ENCODE measurements at regions not wholly inside any gene's neighbourhood (a gene's known extent, or its start where the extent isn't known, plus 50 kb on each side); places are given as distances from the start of the nearest gene placed in this dataset.

DNA sequence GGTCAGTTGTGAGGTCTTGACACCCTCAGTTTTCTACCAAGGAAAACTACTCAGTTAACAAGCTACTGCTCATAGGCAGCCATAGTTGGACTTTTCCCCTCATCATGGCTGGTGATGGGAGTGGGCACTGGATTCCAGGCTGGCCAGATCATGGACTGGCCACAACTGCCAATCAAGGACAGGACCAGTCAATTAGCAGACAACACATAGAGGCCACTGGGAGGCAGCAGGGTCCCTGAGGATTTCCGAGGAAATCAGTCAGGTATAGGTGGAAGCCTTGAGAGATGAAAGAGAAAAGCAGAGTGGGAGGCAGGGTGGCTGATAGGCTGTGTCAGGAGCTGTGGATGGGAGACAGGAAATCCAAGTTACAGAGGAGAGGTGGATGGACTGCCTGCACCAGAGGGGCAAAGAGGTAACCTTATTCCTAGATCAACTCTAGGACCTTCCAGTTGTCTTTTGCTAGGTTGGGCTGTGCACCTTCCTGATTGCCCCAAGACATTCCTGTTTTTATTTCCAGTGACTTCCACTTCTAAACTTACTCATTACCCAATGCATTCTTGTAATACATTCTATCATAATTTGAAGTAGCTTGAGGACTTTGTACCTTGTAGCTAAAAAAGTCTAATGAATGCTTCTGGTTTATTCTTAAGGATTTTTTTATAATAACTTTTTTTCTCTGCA, 361.8 kb downstream of the KCNRG start:
- TF ChIP-seq MYC (IDR thresholded peaks at IDR 0.05; ENCODE audit: low read depth, low read length): no peak
- TF ChIP-seq, protein P1, sequence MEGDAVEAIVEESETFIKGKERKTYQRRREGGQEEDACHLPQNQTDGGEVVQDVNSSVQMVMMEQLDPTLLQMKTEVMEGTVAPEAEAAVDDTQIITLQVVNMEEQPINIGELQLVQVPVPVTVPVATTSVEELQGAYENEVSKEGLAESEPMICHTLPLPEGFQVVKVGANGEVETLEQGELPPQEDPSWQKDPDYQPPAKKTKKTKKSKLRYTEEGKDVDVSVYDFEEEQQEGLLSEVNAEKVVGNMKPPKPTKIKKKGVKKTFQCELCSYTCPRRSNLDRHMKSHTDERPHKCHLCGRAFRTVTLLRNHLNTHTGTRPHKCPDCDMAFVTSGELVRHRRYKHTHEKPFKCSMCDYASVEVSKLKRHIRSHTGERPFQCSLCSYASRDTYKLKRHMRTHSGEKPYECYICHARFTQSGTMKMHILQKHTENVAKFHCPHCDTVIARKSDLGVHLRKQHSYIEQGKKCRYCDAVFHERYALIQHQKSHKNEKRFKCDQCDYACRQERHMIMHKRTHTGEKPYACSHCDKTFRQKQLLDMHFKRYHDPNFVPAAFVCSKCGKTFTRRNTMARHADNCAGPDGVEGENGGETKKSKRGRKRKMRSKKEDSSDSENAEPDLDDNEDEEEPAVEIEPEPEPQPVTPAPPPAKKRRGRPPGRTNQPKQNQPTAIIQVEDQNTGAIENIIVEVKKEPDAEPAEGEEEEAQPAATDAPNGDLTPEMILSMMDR (IDR thresholded peaks at IDR 0.05; ENCODE audit: low read depth, low read length): no peak
- no peak for TF ChIP-seq MAX (IDR thresholded peaks at IDR 0.05; ENCODE audit: low read depth, low read length)
- no peak for TF ChIP-seq POLR2A (IDR thresholded peaks at IDR 0.05; ENCODE audit: extremely low read depth, insufficient read length)
- no peak for DNase-seq (ENCODE audit: low read depth)
- no peak overlapping the region for H3K4me3 ChIP-seq (ENCODE audit: low read depth, low read length)

DNA sequence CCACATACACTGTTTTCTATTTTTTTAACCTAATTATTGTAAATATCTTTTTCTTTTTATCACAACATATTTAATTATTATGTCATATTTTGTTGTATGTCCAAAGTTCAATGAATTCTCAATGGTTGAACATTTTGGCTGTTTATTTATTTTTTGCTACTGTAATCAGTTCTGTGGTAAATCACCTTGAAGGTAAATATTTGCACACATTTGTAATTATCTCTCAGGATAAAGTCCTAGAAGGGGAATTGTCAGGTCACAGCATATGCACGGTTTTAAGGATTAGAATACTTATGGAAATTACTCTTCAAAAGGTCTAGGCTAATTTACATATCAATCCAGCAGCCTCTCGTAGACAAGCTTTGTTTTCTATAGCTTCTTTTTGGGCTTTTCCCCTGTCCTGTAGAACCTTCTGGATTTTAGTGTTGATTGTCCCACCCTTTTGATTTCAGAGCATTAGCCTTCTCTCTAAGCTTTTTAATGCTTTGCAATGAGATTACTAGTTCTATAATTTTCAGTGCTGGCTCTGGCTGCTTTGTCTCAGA, 362.6 kb downstream of the KCNRG start:
- no peak overlapping the region for H3K4me3 ChIP-seq (ENCODE audit: low read depth, low read length)
- TF ChIP-seq, protein P1 (IDR thresholded peaks at IDR 0.05; ENCODE audit: low read depth, low read length): no peak
- TF ChIP-seq MYC (IDR thresholded peaks at IDR 0.05; ENCODE audit: low read depth, low read length): no peak
- no peak for TF ChIP-seq POLR2A (IDR thresholded peaks at IDR 0.05; ENCODE audit: extremely low read depth, insufficient read length)
- no peak for TF ChIP-seq MAX (IDR thresholded peaks at IDR 0.05; ENCODE audit: low read depth, low read length)
- no peak for DNase-seq (ENCODE audit: low read depth)

- DNase-seq (ENCODE audit: low read depth): no peak
- no peak overlapping the region for H3K4me3 ChIP-seq (ENCODE audit: low read depth, low read length)
- TF ChIP-seq, protein P1 (IDR thresholded peaks at IDR 0.05; ENCODE audit: low read depth, low read length): no peak
- TF ChIP-seq MYC (IDR thresholded peaks at IDR 0.05; ENCODE audit: low read depth, low read length): no peak
- no peak for TF ChIP-seq POLR2A (IDR thresholded peaks at IDR 0.05; ENCODE audit: extremely low read depth, insufficient read length)
- TF ChIP-seq MAX (IDR thresholded peaks at IDR 0.05; ENCODE audit: low read depth, low read length): no peak
Measured at GRCh38 chr13:50378509-50379044, 363.3 kb downstream of the KCNRG start.

DNA sequence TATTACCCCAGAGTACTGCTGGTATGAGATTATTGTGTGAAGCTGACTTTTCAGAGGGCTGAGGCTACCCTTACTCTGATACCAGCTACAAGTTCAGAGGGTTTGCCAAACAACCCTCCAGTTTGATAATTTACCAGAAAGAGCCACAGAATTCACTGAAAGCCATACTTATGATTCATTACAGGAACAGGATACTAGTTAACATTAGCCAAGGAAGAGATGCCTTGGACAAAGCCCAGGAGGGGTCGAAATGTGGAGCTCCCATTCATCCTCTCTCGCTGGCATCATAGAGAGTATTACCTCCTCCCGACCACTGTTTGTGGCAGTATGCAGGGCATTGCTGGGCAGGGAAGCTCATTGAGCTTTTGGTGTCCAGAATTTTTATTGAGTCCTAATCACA, 364.3 kb downstream of the KCNRG start:
- no peak for DNase-seq (ENCODE audit: low read depth)
- no peak overlapping the region for H3K4me3 ChIP-seq (ENCODE audit: low read depth, low read length)
- TF ChIP-seq, protein P1 (IDR thresholded peaks at IDR 0.05; ENCODE audit: low read depth, low read length): no peak
- TF ChIP-seq MAX (IDR thresholded peaks at IDR 0.05; ENCODE audit: low read depth, low read length): no peak
- TF ChIP-seq POLR2A (IDR thresholded peaks at IDR 0.05; ENCODE audit: extremely low read depth, insufficient read length): no peak
- no peak for TF ChIP-seq MYC (IDR thresholded peaks at IDR 0.05; ENCODE audit: low read depth, low read length)

GRCh38 chr13:50380905-50381304, 365.7 kb downstream of the KCNRG start:
- no peak overlapping the region for H3K4me3 ChIP-seq (ENCODE audit: low read depth, low read length)
- TF ChIP-seq, protein P1 (IDR thresholded peaks at IDR 0.05; ENCODE audit: low read depth, low read length): no peak
- TF ChIP-seq MYC (IDR thresholded peaks at IDR 0.05; ENCODE audit: low read depth, low read length) (no peak), POLR2A (IDR thresholded peaks at IDR 0.05; ENCODE audit: extremely low read depth, insufficient read length) (no peak), MAX (IDR thresholded peaks at IDR 0.05; ENCODE audit: low read depth, low read length) (no peak)
- no peak for DNase-seq (ENCODE audit: low read depth)
